H1 (cell line): ENCODE measurements at regions not wholly inside any gene's neighbourhood (a gene's known extent, or its start where the extent isn't known, plus 50 kb on each side); places are given as distances from the start of the nearest gene placed in this dataset.

Experiments used
- CTCF ChIA-PET: fragments of 300-600 bp; sonication (Branson Sonifier 250); formaldehyde crosslinking; loops from one replicate; lab custom pipeline; 2021; ENCODE audit not compliant: partially characterized antibody; lab: Charles Lee
- POLR2A ChIA-PET: fragments of 300-600 bp; sonication (Branson Sonifier 250); formaldehyde crosslinking; loops from one replicate; lab custom pipeline; 2021; ENCODE audit warnings: inconsistent platforms; ENCODE audit not compliant: partially characterized antibody; lab: Charles Lee
- DNase-seq, 2 experiments: peaks; one replicate each; pipeline versions ENCODE4 v3.0.0 to v3.0.0-alpha.2; 2010 to 2022; ENCODE audit warnings: low spot score in 2 of 2, low read depth in 1 of 2, mixed read lengths in 1 of 2
- FAIRE-seq: peaks from 2 replicates; lab custom pipeline; 2011; peaks lifted over from hg19 to GRCh38; lab: Jason Lieb, UNC
- H2AFZ ChIP-seq: 2 replicates; pipeline ENCODE4 v1.8.1; 2012; ENCODE audit warnings: low read length, inconsistent platforms
- H2AK5ac ChIP-seq: 2 replicates; pipeline ENCODE4 v1.6.1; 2013; ENCODE audit warnings: low read depth, low read length
- H2BK120ac ChIP-seq: replicated peaks from 2 replicates; pipeline ENCODE3; 2013; ENCODE audit warnings: low read depth, low read length, inconsistent platforms
- H2BK12ac ChIP-seq: 2 replicates; pipeline ENCODE4 v1.6.1; 2013; ENCODE audit warnings: low read depth, low read length
- H2BK15ac ChIP-seq: 2 replicates; pipeline ENCODE4 v1.6.1; 2013; ENCODE audit warnings: low read length
- H2BK20ac ChIP-seq: 2 replicates; pipeline ENCODE4 v1.6.1; 2013; ENCODE audit warnings: low read length
- H2BK5ac ChIP-seq: 2 replicates; pipeline ENCODE4 v1.6.1; 2013; ENCODE audit warnings: low read depth, low read length
- H3K14ac ChIP-seq: 2 replicates; pipeline ENCODE4 v1.6.1; 2013; ENCODE audit warnings: inconsistent platforms; ENCODE audit not compliant: insufficient read length
- H3K18ac ChIP-seq: 2 replicates; pipeline ENCODE4 v1.6.1; 2013; ENCODE audit warnings: low read length; ENCODE audit errors: extremely low read depth
- H3K23ac ChIP-seq: 2 replicates; pipeline ENCODE4 v1.6.1; 2013; ENCODE audit warnings: inconsistent platforms; ENCODE audit not compliant: insufficient read length
- H3K23me2 ChIP-seq: 2 replicates; pipeline ENCODE4 v1.6.1; 2013; ENCODE audit warnings: low read depth, low read length
- H3K27ac ChIP-seq: 2 replicates; pipeline ENCODE4 v1.6.1; 2011; ENCODE audit warnings: low read depth, low read length, inconsistent platforms
- H3K27me3 ChIP-seq, 4 experiments: replicated peaks in 1 of 4; 1 replicate in 1 of 4; 2 replicates in 3 of 4; pipeline versions ENCODE4 v1.6.1 to v1.8.1; 2011 to 2013; ENCODE audit warnings: low read length in 3 of 4, mild to moderate bottlenecking in 3 of 4, inconsistent platforms in 2 of 4, mixed read lengths in 2 of 4, moderate library complexity in 1 of 4; ENCODE audit not compliant: control insufficient read depth in 3 of 4, insufficient read depth in 3 of 4; ENCODE audit errors: extremely low read depth in 1 of 4
- H3K36me3 ChIP-seq, 4 experiments: 2 replicates each; pipeline versions ENCODE4 v1.6.1 to v1.8.1; 2011 to 2013; ENCODE audit warnings: mild to moderate bottlenecking in 4 of 4, low read length in 3 of 4, moderate library complexity in 2 of 4, control low read depth in 1 of 4, inconsistent platforms in 1 of 4; ENCODE audit not compliant: insufficient read depth in 4 of 4, control insufficient read depth in 2 of 4
- H3K4ac ChIP-seq: replicated peaks from 2 replicates; pipeline ENCODE3; 2013; ENCODE audit warnings: low read length, low read depth, mixed read lengths, inconsistent platforms; ENCODE audit not compliant: insufficient read length
- H3K4me1 ChIP-seq, 4 experiments: replicated peaks in 1 of 4; 1 replicate in 1 of 4; 2 replicates in 3 of 4; pipeline versions ENCODE4 v1.6.1 to v1.8.1; 2011 to 2013; ENCODE audit warnings: low read length in 3 of 4, inconsistent platforms in 2 of 4, mixed read lengths in 1 of 4; ENCODE audit not compliant: insufficient read depth in 4 of 4, control insufficient read depth in 3 of 4
- H3K4me2 ChIP-seq, 2 experiments: 2 replicates each; pipeline versions ENCODE4 v1.6.1 to v1.8.1; 2011 to 2013; ENCODE audit warnings: low read depth in 2 of 2, low read length in 2 of 2, control low read depth in 1 of 2, inconsistent platforms in 1 of 2, mild to moderate bottlenecking in 1 of 2; ENCODE audit not compliant: insufficient read depth in 1 of 2
- H3K4me3 ChIP-seq, 4 experiments: fragments of 200-600, 300-600 bp in 1 of 4; sonication (generic), shearing (Covaris generic), sonication (Bioruptor Twin) in 1 of 4; 2 replicates each; pipeline versions ENCODE4 v1.5.1 to v1.8.1; 2011 to 2016; ENCODE audit warnings: low read length in 4 of 4, low read depth in 3 of 4, control low read depth in 2 of 4, inconsistent platforms in 2 of 4, mild to moderate bottlenecking in 2 of 4, mixed read lengths in 1 of 4, moderate library complexity in 1 of 4; ENCODE audit not compliant: insufficient read depth in 2 of 4; ENCODE audit errors: extremely low read depth in 1 of 4
- H3K56ac ChIP-seq: replicated peaks from 2 replicates; pipeline ENCODE3; 2013; ENCODE audit warnings: low read depth, mild to moderate bottlenecking, mixed read lengths, low read length, inconsistent platforms; ENCODE audit not compliant: insufficient read length
- H3K79me1 ChIP-seq: 2 replicates; pipeline ENCODE4 v1.6.1; 2013; ENCODE audit warnings: low read depth, low read length, control low read depth
- H3K79me2 ChIP-seq, 2 experiments: 2 replicates each; pipeline versions ENCODE4 v1.6.1 to v1.8.1; 2012 to 2013; ENCODE audit warnings: low read length in 2 of 2, mild to moderate bottlenecking in 2 of 2, inconsistent platforms in 1 of 2; ENCODE audit not compliant: insufficient read depth in 2 of 2, control insufficient read depth in 1 of 2
- H3K9ac ChIP-seq, 4 experiments: replicated peaks in 1 of 4; 1 replicate in 1 of 4; 2 replicates in 3 of 4; pipeline versions ENCODE4 v1.6.1 to v1.8.1; 2011 to 2013; ENCODE audit warnings: low read depth in 3 of 4, low read length in 3 of 4, control low read depth in 2 of 4, mild to moderate bottlenecking in 2 of 4, moderate library complexity in 2 of 4, inconsistent platforms in 1 of 4; ENCODE audit errors: extremely low read depth in 1 of 4
- H3K9me3 ChIP-seq, 2 experiments: 2 replicates each; pipeline versions ENCODE4 v1.6.1 to v1.8.1; 2012 to 2013; ENCODE audit warnings: mild to moderate bottlenecking in 2 of 2, moderate library complexity in 2 of 2, control low read depth in 1 of 2, inconsistent platforms in 1 of 2, low read depth in 1 of 2, low read length in 1 of 2, mixed read lengths in 1 of 2; ENCODE audit not compliant: insufficient read depth in 2 of 2
- H4K20me1 ChIP-seq, 2 experiments: replicated peaks in 1 of 2; 2 replicates each; pipeline versions ENCODE3 to v1.8.1; 2011 to 2013; ENCODE audit warnings: inconsistent platforms in 2 of 2, low read length in 2 of 2, mild to moderate bottlenecking in 1 of 2; ENCODE audit not compliant: insufficient read depth in 2 of 2, control insufficient read depth in 1 of 2
- H4K5ac ChIP-seq: 2 replicates; pipeline ENCODE4 v1.6.1; 2013; ENCODE audit warnings: low read length, low read depth, mixed read lengths, inconsistent platforms; ENCODE audit not compliant: insufficient read length
- H4K8ac ChIP-seq: 2 replicates; pipeline ENCODE4 v1.8.0; 2013; ENCODE audit warnings: mild to moderate bottlenecking, moderate library complexity, low read length, inconsistent platforms; ENCODE audit not compliant: insufficient read depth; ENCODE audit errors: extremely low read depth
- H4K91ac ChIP-seq: replicated peaks from 2 replicates; pipeline ENCODE3; 2013; ENCODE audit warnings: low read length, mixed read lengths, inconsistent platforms; ENCODE audit not compliant: insufficient read length
- ASH2L ChIP-seq: fragments of 200-600, 300-600 bp; sonication (generic); IDR thresholded peaks from one replicate; pipeline ENCODE4 v1.7.1; 2017; ENCODE audit warnings: low read length
- CBX5 ChIP-seq: fragments of 300-800, 300-1000 bp; sonication (generic); IDR thresholded peaks from 2 replicates; pipeline ENCODE4 v1.7.1; 2016; ENCODE audit warnings: antibody characterized with exemption, low read length, low read depth
- HDAC2 ChIP-seq, 2 experiments: fragments of 300-600 bp in 1 of 2; sonication (generic) in 1 of 2; IDR thresholded peaks; 2 replicates each; pipeline ENCODE4 v1.6.1; 2011 to 2012; ENCODE audit warnings: low read depth in 2 of 2, low read length in 2 of 2, mild to moderate bottlenecking in 2 of 2, moderate library complexity in 2 of 2, borderline replicate concordance in 1 of 2, inconsistent platforms in 1 of 2
- JUND ChIP-seq: IDR thresholded peaks from 2 replicates; pipeline ENCODE4 v1.6.1; 2011; ENCODE audit warnings: mild to moderate bottlenecking, improper control_type of control experiment, low read length
- KDM5A ChIP-seq: fragments of 200-600 bp; IDR thresholded peaks from 2 replicates; pipeline ENCODE4 v1.7.1; 2012; ENCODE audit warnings: mild to moderate bottlenecking, low read length, inconsistent platforms, mixed read lengths
- RAD21 ChIP-seq, 2 experiments: IDR thresholded peaks in 1 of 2; conservative IDR thresholded peaks in 1 of 2; 2 replicates each; pipeline ENCODE4 v1.6.1; 2011; ENCODE audit warnings: low read depth in 2 of 2, low read length in 2 of 2, improper control_type of control experiment in 1 of 2, inconsistent platforms in 1 of 2, mild to moderate bottlenecking in 1 of 2, moderate library complexity in 1 of 2
- USF2 ChIP-seq: IDR thresholded peaks from 2 replicates; pipeline ENCODE4 v1.6.1; 2011; ENCODE audit warnings: low read length, improper control_type of control experiment
- YY1 ChIP-seq: IDR thresholded peaks from 2 replicates; pipeline ENCODE4 v1.6.1; 2011; ENCODE audit warnings: low read depth, mild to moderate bottlenecking, low read length
- WGBS, 2 experiments: shearing (Covaris generic) in 1 of 2; methylation state at CpG; one replicate each; pipeline versions ENCODE4 v1.1.6 to v1.1.7; 2013 to 2015; ENCODE audit warnings: low lambda C conversion rate in 2 of 2, mixed read lengths in 2 of 2, inconsistent platforms in 1 of 2, low coverage in 1 of 2, missing lambda C conversion rate in 1 of 2; ENCODE audit not compliant: insufficient replicate concordance in 2 of 2, insufficient coverage in 1 of 2, insufficient read length in 1 of 2; ENCODE audit errors: extremely low coverage in 1 of 2, missing lambda C conversion rate in 1 of 2; 5-methylcytosine and 5-hydroxymethylcytosine counted together
- TF ChIP-seq, protein P1 (sequence below), 3 experiments: IDR thresholded peaks; 1 replicate in 2 of 3; 2 replicates in 1 of 3; pipeline versions ENCODE4 v1.5.1 to v1.6.1; 2011; ENCODE audit warnings: low read length in 3 of 3, mild to moderate bottlenecking in 3 of 3, inconsistent platforms in 2 of 3, low read depth in 1 of 3, moderate library complexity in 1 of 3; ENCODE audit not compliant: insufficient read depth in 1 of 3; ENCODE audit errors: control extremely low read depth in 1 of 3

GRCh38 chr11:45484326-45484883, 181.0 kb downstream of the CHST1 start:
- H4K8ac ChIP-seq = no peak overlapping the region; the same call in 1 of the 2 replicates
- H3K4me2 ChIP-seq = no peak overlapping the region
- peak overlapping the region; percentile 78 for H2BK12ac ChIP-seq
- H3K56ac ChIP-seq = no peak overlapping the region
- 90% methylated on average over 11 of the region's 11 CpGs; no CpG with 5 or more reads in 1 of the 2 experiments for WGBS, 2 experiments
- H3K4me3 ChIP-seq = no peak overlapping the region
- H3K9ac ChIP-seq = no peak overlapping the region
- H3K79me1 ChIP-seq = no peaks in the 10 kb centered on the region
- no peak overlapping the region for H2BK120ac ChIP-seq
- no peak overlapping the region; the same call in 1 of the 2 replicates for H2BK5ac ChIP-seq
- no peak for FAIRE-seq
- H3K4ac ChIP-seq = no peak overlapping the region
- no peaks in the 10 kb centered on the region for H3K79me2 ChIP-seq
- no peaks in the 10 kb centered on the region for H3K9me3 ChIP-seq
- H3K36me3 ChIP-seq = no peaks in the 10 kb centered on the region
- H2BK20ac ChIP-seq = no peak overlapping the region
- peaks cover 0 to 8% (median 1%) of the 10 kb centered on the region in 4 experiments; a peak in 3 of 7 replicates for H3K4me1 ChIP-seq
- no peak overlapping the region for H3K27ac ChIP-seq
- DNase-seq = no peak
- CTCF ChIA-PET = interaction anchor here (0.9 to 2.7 kb wide), 10 partner anchors 8 to 192 kb away, joined by 3 to 11 read pairs (median 4); no protein-coding TSS in a partner anchor
- H3K14ac ChIP-seq = no peak overlapping the region
- 0 out of 2 replicates have a peak overlapping the region, but pooled peaks have one; percentile 31 for H2AFZ ChIP-seq
- POLR2A ChIA-PET = interaction anchor here (1.1 kb wide), 1 partner anchor 11 kb away, joined by 3 read pairs; no protein-coding TSS in a partner anchor
- no peaks in the 10 kb centered on the region; a peak in 1 of 7 replicates for H3K27me3 ChIP-seq
- H4K5ac ChIP-seq = no peak overlapping the region
- no peak overlapping the region for H2BK15ac ChIP-seq
- H4K91ac ChIP-seq = no peak overlapping the region
- no peak overlapping the region for H3K23ac ChIP-seq
- no peaks in the 10 kb centered on the region for H3K23me2 ChIP-seq
- no peak overlapping the region for H3K18ac ChIP-seq
- H2AK5ac ChIP-seq = no peak overlapping the region
- H4K20me1 ChIP-seq = no peaks in the 10 kb centered on the region
- TF ChIP-seq JUND (no peak), USF2 (no peak), YY1 (no peak), KDM5A (no peak), ASH2L (no peak), HDAC2 (IDR thresholded peaks at IDR 0.05; ENCODE audit: borderline replicate concordance in 1 of 2, low read depth in 2 of 2, low read length in 2 of 2) (no peak), CBX5 (no peak), RAD21 (IDR thresholded peaks at IDR 0.05 in 1 of 2, conservative IDR thresholded peaks at IDR 0.05 in 1 of 2; ENCODE audit: low read depth in 2 of 2, low read length in 2 of 2) (no peak)
- TF ChIP-seq, protein P1, sequence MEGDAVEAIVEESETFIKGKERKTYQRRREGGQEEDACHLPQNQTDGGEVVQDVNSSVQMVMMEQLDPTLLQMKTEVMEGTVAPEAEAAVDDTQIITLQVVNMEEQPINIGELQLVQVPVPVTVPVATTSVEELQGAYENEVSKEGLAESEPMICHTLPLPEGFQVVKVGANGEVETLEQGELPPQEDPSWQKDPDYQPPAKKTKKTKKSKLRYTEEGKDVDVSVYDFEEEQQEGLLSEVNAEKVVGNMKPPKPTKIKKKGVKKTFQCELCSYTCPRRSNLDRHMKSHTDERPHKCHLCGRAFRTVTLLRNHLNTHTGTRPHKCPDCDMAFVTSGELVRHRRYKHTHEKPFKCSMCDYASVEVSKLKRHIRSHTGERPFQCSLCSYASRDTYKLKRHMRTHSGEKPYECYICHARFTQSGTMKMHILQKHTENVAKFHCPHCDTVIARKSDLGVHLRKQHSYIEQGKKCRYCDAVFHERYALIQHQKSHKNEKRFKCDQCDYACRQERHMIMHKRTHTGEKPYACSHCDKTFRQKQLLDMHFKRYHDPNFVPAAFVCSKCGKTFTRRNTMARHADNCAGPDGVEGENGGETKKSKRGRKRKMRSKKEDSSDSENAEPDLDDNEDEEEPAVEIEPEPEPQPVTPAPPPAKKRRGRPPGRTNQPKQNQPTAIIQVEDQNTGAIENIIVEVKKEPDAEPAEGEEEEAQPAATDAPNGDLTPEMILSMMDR (IDR thresholded peaks at IDR 0.05; ENCODE audit: control extremely low read depth in 1 of 3, insufficient read depth in 1 of 3, low read depth in 1 of 3, low read length in 3 of 3) = no peak
